HEK293 (cell line): ENCODE measurements at regions not wholly inside any gene's neighbourhood (a gene's known extent, or its start where the extent isn't known, plus 50 kb on each side); places are given as distances from the start of the nearest gene placed in this dataset.

Source experiments
- CTCF ChIA-PET: fragments of 350-600 bp; formaldehyde crosslinking; extraction: SDS; loops from one replicate; lab custom pipeline; 2021; ENCODE audit warnings: antibody characterized with exemption; lab: Yijun Ruan, JAX
- POLR2A ChIA-PET: fragments of 300-600 bp; formaldehyde crosslinking; extraction: SDS; loops from one replicate; lab custom pipeline; 2020; ENCODE audit warnings: antibody characterized with exemption, inconsistent platforms; lab: Yijun Ruan, JAX
- H3K27ac ChIP-seq: fragments of 200-500 bp; sonication (Bioruptor generic); 2 replicates; pipeline ENCODE4 v1.5.1; 2014; ENCODE audit warnings: low read depth, low read length, control low read depth, inconsistent platforms; ENCODE audit errors: extremely low read depth
- H3K36me3 ChIP-seq, 2 experiments: fragments of 200-500 bp in 1 of 2; sonication (Bioruptor generic) in 1 of 2; 1 replicate in 1 of 2; 2 replicates in 1 of 2; pipeline ENCODE4 v1.5.1; 2014 to 2017; ENCODE audit warnings: inconsistent platforms in 2 of 2, low read length in 2 of 2; ENCODE audit not compliant: control insufficient read depth in 2 of 2, insufficient read depth in 1 of 2
- H3K4me1 ChIP-seq: fragments of 200-500 bp; sonication (Bioruptor generic); 2 replicates; pipeline ENCODE4 v1.5.1; 2014; ENCODE audit warnings: mild to moderate bottlenecking, low read length, inconsistent platforms; ENCODE audit not compliant: control insufficient read depth, insufficient read depth
- H3K4me3 ChIP-seq: 2 replicates; pipeline ENCODE4 v1.5.1; 2011; ENCODE audit warnings: low read depth, mild to moderate bottlenecking, control low read depth, low read length, moderate library complexity
- H3K9me3 ChIP-seq: fragments of 200-500 bp; sonication (Bioruptor generic); 2 replicates; pipeline ENCODE4 v1.5.1; 2014; ENCODE audit warnings: low read depth, low read length, inconsistent platforms; ENCODE audit not compliant: control insufficient read depth, insufficient read depth
- CTCF ChIP-seq: fragments of 450-650 bp; formaldehyde crosslinking; IDR thresholded peaks from 2 replicates; pipeline ENCODE4 v1.5.1; 2016; ENCODE audit warnings: missing biosample characterization, missing genetic modification characterization
- GLIS1 ChIP-seq: fragments of 450-650 bp; formaldehyde crosslinking; IDR thresholded peaks from 2 replicates; pipeline ENCODE4 v1.5.1; 2016; ENCODE audit warnings: missing biosample characterization, missing genetic modification characterization
- PRDM2 ChIP-seq: fragments of 450-650 bp; formaldehyde crosslinking; IDR thresholded peaks from 2 replicates; pipeline ENCODE4 v1.5.1; 2016; ENCODE audit warnings: missing biosample characterization, missing genetic modification characterization, borderline replicate concordance
- ZBTB10 ChIP-seq: fragments of 450-650 bp; formaldehyde crosslinking; IDR thresholded peaks from 2 replicates; pipeline ENCODE4 v1.5.1; 2016; ENCODE audit warnings: missing biosample characterization, missing genetic modification characterization
- ZBTB20 ChIP-seq: fragments of 450-650 bp; formaldehyde crosslinking; IDR thresholded peaks from 2 replicates; pipeline ENCODE4 v1.5.1; 2016; ENCODE audit warnings: missing biosample characterization, missing genetic modification characterization
- ZNF175 ChIP-seq: fragments of 450-650 bp; formaldehyde crosslinking; IDR thresholded peaks from 2 replicates; pipeline ENCODE4 v1.5.1; 2016; ENCODE audit warnings: missing biosample characterization, missing genetic modification characterization
- ZNF449 ChIP-seq: fragments of 450-650 bp; formaldehyde crosslinking; IDR thresholded peaks from 2 replicates; pipeline ENCODE4 v1.5.1; 2017; ENCODE audit warnings: missing biosample characterization, mild to moderate bottlenecking, missing genetic modification characterization, moderate library complexity
- ZNF596 ChIP-seq: fragments of 450-650 bp; IDR thresholded peaks from 2 replicates; pipeline ENCODE4 v1.5.0; 2018; ENCODE audit warnings: missing biosample characterization, mild to moderate bottlenecking, missing genetic modification characterization, moderate library complexity
- ZNF639 ChIP-seq: fragments of 450-650 bp; formaldehyde crosslinking; IDR thresholded peaks from 2 replicates; pipeline ENCODE4 v1.5.1; 2016; ENCODE audit warnings: missing biosample characterization, missing genetic modification characterization
- ZNF658 ChIP-seq: fragments of 450-650 bp; formaldehyde crosslinking; IDR thresholded peaks from 2 replicates; pipeline ENCODE4; 2016; ENCODE audit warnings: missing biosample characterization, missing genetic modification characterization
- ZNF670 ChIP-seq: fragments of 450-650 bp; formaldehyde crosslinking; IDR thresholded peaks from 2 replicates; pipeline ENCODE4 v1.5.1; 2016; ENCODE audit warnings: missing biosample characterization, missing genetic modification characterization, low read depth
- ZNF777 ChIP-seq: fragments of 450-650 bp; formaldehyde crosslinking; IDR thresholded peaks from 2 replicates; pipeline ENCODE4 v1.5.1; 2017; ENCODE audit warnings: missing biosample characterization, missing genetic modification characterization, borderline replicate concordance
- ZSCAN18 ChIP-seq: fragments of 450-650 bp; formaldehyde crosslinking; IDR thresholded peaks from 2 replicates; pipeline ENCODE4 v1.5.1; 2016; ENCODE audit warnings: missing biosample characterization, missing genetic modification characterization
- ZSCAN23 ChIP-seq: fragments of 450-650 bp; formaldehyde crosslinking; IDR thresholded peaks from 2 replicates; pipeline ENCODE4 v1.5.1; 2016; ENCODE audit warnings: missing biosample characterization, missing genetic modification characterization

GRCh38 chr4:24234288-24234848 is 344.5 kb upstream of the PPARGC1A start:
- no peaks in the 10 kb centered on the region for H3K36me3 ChIP-seq
- no peaks in the 10 kb centered on the region for H3K4me1 ChIP-seq
- H3K27ac ChIP-seq = no peak overlapping the region
- ChIA-PET POLR2A (no interaction called here), CTCF (interaction anchor here (1.2 kb wide), 1 partner anchor 184 kb away, joined by 3 read pairs; no protein-coding TSS in a partner anchor)
- TF ChIP-seq ZBTB20 (tag by site-specific recombination) (no peak), PRDM2 (no peak), ZSCAN18 (tag by site-specific recombination) (no peak), GLIS1 (no peak), ZNF639 (tag by site-specific recombination) (no peak), CTCF (tag by site-specific recombination) (no peak), ZSCAN23 (tag by site-specific recombination) (no peak), ZNF596 (tag by site-specific recombination) (no peak), ZNF449 (tag by site-specific recombination) (no peak), ZNF777 (tag by site-specific recombination) (no peak), ZNF658 (tag by site-specific recombination) (no peak), ZNF670 (tag by site-specific recombination) (no peak), ZBTB10 (tag by site-specific recombination) (no peak), ZNF175 (no peak)
- no peaks in the 10 kb centered on the region for H3K9me3 ChIP-seq
- H3K4me3 ChIP-seq = no peak overlapping the region
